H9 (cell line): ENCODE measurements at regions not wholly inside any gene's neighbourhood (a gene's known extent, or its start where the extent isn't known, plus 50 kb on each side); places are given as distances from the start of the nearest gene placed in this dataset.
A peak's percentile ranks its signal among the peaks of the same experiment; 100 is the strongest.

ENCODE experiments used
- DNase-seq: peaks from one replicate; pipeline ENCODE4 v3.0.0-alpha.2; 2017
- H2AFZ ChIP-seq: one replicate; pipeline ENCODE4 v1.6.1; 2013; ENCODE audit warnings: mild to moderate bottlenecking, low read length, control low read depth, moderate library complexity
- H2AK5ac ChIP-seq: 2 replicates; pipeline ENCODE4 v1.6.1; 2013; ENCODE audit warnings: low read length, control low read depth, mixed read lengths; ENCODE audit not compliant: insufficient read length
- H2BK120ac ChIP-seq: one replicate; pipeline ENCODE4 v1.6.1; 2013; ENCODE audit warnings: low read depth, mild to moderate bottlenecking, low read length, control low read depth, inconsistent platforms; ENCODE audit not compliant: poor library complexity, severe bottlenecking
- H2BK12ac ChIP-seq: 2 replicates; pipeline ENCODE4 v1.6.1; 2013; ENCODE audit warnings: low read length, control low read depth, mixed read lengths, low read depth; ENCODE audit not compliant: insufficient read length
- H2BK15ac ChIP-seq: 2 replicates; pipeline ENCODE4 v1.6.1; 2013; ENCODE audit warnings: low read depth, low read length, control low read depth
- H2BK20ac ChIP-seq: one replicate; pipeline ENCODE4 v1.6.1; 2013; ENCODE audit warnings: low read depth, mild to moderate bottlenecking, low read length, control low read depth, inconsistent platforms; ENCODE audit not compliant: poor library complexity, severe bottlenecking
- H2BK5ac ChIP-seq: 2 replicates; pipeline ENCODE4 v1.6.1; 2013; ENCODE audit warnings: low read length, control low read depth, mixed read lengths; ENCODE audit not compliant: insufficient read length
- H3K14ac ChIP-seq: 2 replicates; pipeline ENCODE4 v1.6.1; 2013; ENCODE audit warnings: low read length, control low read depth; ENCODE audit not compliant: insufficient read depth
- H3K18ac ChIP-seq: 2 replicates; pipeline ENCODE4 v1.6.1; 2013; ENCODE audit warnings: low read depth, mild to moderate bottlenecking, mixed read lengths, low read length, control low read depth; ENCODE audit not compliant: insufficient read length
- H3K23ac ChIP-seq: 2 replicates; pipeline ENCODE4 v1.6.1; 2013; ENCODE audit warnings: low read length, control low read depth, mixed read lengths, low read depth; ENCODE audit not compliant: insufficient read length
- H3K23me2 ChIP-seq: 2 replicates; pipeline ENCODE4 v1.6.1; 2013; ENCODE audit warnings: low read depth, mild to moderate bottlenecking, mixed read lengths, low read length, control low read depth; ENCODE audit not compliant: insufficient read length, poor library complexity, severe bottlenecking
- H3K27ac ChIP-seq: 2 replicates; pipeline ENCODE4 v1.5.1; 2013; ENCODE audit warnings: low read length, control low read depth, mixed read lengths, low read depth; ENCODE audit not compliant: insufficient read length
- H3K27me3 ChIP-seq: 2 replicates; pipeline ENCODE4 v1.6.1; 2013; ENCODE audit warnings: low read length, control low read depth, inconsistent platforms; ENCODE audit not compliant: insufficient read depth
- H3K4ac ChIP-seq: 2 replicates; pipeline ENCODE4 v1.6.1; 2013; ENCODE audit warnings: low read depth, mild to moderate bottlenecking, control low read depth, inconsistent platforms, low read length, moderate library complexity
- H3K4me1 ChIP-seq: 2 replicates; pipeline ENCODE4 v1.6.1; 2013; ENCODE audit warnings: low read length, control low read depth, inconsistent platforms; ENCODE audit not compliant: insufficient read depth
- H3K4me2 ChIP-seq: 2 replicates; pipeline ENCODE4 v1.6.1; 2013; ENCODE audit warnings: low read length, control low read depth, mixed read lengths; ENCODE audit not compliant: insufficient read length, insufficient read depth
- H3K56ac ChIP-seq: 2 replicates; pipeline ENCODE4 v1.6.1; 2013; ENCODE audit warnings: low read depth, mild to moderate bottlenecking, mixed read lengths, low read length, control low read depth; ENCODE audit not compliant: insufficient read length
- H3K79me1 ChIP-seq: 2 replicates; pipeline ENCODE4 v1.6.1; 2013; ENCODE audit warnings: low read depth, mild to moderate bottlenecking, moderate library complexity, low read length, control low read depth, inconsistent platforms; ENCODE audit not compliant: insufficient read depth, poor library complexity, severe bottlenecking
- H3K79me2 ChIP-seq: 2 replicates; pipeline ENCODE4 v1.6.1; 2013; ENCODE audit warnings: low read length, control low read depth, inconsistent platforms; ENCODE audit not compliant: insufficient read depth
- H3K9ac ChIP-seq: 2 replicates; pipeline ENCODE4 v1.6.1; 2013; ENCODE audit warnings: low read length, control low read depth, mixed read lengths; ENCODE audit not compliant: insufficient read length; ENCODE audit errors: extremely low read depth
- H3K9me3 ChIP-seq: one replicate; pipeline ENCODE4 v1.6.1; 2013; ENCODE audit warnings: low read depth, low read length, inconsistent platforms; ENCODE audit not compliant: control insufficient read depth
- H3T11ph ChIP-seq: one replicate; pipeline ENCODE4 v1.6.1; 2013; ENCODE audit warnings: mild to moderate bottlenecking, low read length, control low read depth, inconsistent platforms
- H4K20me1 ChIP-seq: one replicate; pipeline ENCODE4 v1.6.1; 2013; ENCODE audit not compliant: control insufficient read depth, insufficient read length, insufficient read depth
- H4K5ac ChIP-seq: 2 replicates; pipeline ENCODE4 v1.6.1; 2013; ENCODE audit warnings: low read depth, mild to moderate bottlenecking, mixed read lengths, low read length, control low read depth; ENCODE audit not compliant: insufficient read length
- H4K8ac ChIP-seq: replicated peaks from 2 replicates; pipeline ENCODE4 v1.6.1; 2013; ENCODE audit warnings: low read length, control low read depth, mixed read lengths, low read depth; ENCODE audit not compliant: insufficient read length
- H4K91ac ChIP-seq: 2 replicates; pipeline ENCODE4 v1.6.1; 2013; ENCODE audit warnings: low read depth, mild to moderate bottlenecking, moderate library complexity, mixed read lengths, low read length, control low read depth; ENCODE audit not compliant: insufficient read length
- H3K27ac Mint-ChIP-seq, 3 experiments: 2 replicates in 2 of 3; 3 replicates in 1 of 3; pipeline ENCODE4 v1.8.0; 2020 to 2021; ENCODE audit warnings: mixed read lengths in 3 of 3, mild to moderate bottlenecking in 1 of 3, moderate library complexity in 1 of 3
- H3K27me3 Mint-ChIP-seq: 2 replicates; pipeline ENCODE4 v1.8.0; 2021; ENCODE audit warnings: low read depth, mild to moderate bottlenecking, moderate library complexity, mixed read lengths
- H3K36me3 Mint-ChIP-seq, 3 experiments: 2 replicates in 2 of 3; 3 replicates in 1 of 3; pipeline ENCODE4 v1.8.0; 2020 to 2021; ENCODE audit warnings: low read depth in 3 of 3, mixed read lengths in 3 of 3; ENCODE audit not compliant: insufficient read depth in 1 of 3
- H3K4me1 Mint-ChIP-seq, 2 experiments: 2 replicates each; pipeline ENCODE4 v1.8.0; 2020; ENCODE audit warnings: mixed read lengths in 2 of 2
- H3K4me3 Mint-ChIP-seq, 2 experiments: 2 replicates in 1 of 2; 3 replicates in 1 of 2; pipeline ENCODE4 v1.8.0; 2020 to 2021; ENCODE audit warnings: mild to moderate bottlenecking in 2 of 2, mixed read lengths in 2 of 2, moderate library complexity in 1 of 2
- H3K9me3 Mint-ChIP-seq, 2 experiments: 2 replicates in 1 of 2; 3 replicates in 1 of 2; pipeline ENCODE4 v1.8.0; 2020; ENCODE audit warnings: mild to moderate bottlenecking in 2 of 2, mixed read lengths in 2 of 2, moderate library complexity in 1 of 2
- CTCF ChIP-seq: fragments of 200-600 bp; sonication (generic); conservative IDR thresholded peaks from 3 replicates; pipeline ENCODE4 v1.8.0; 2021; ENCODE audit warnings: antibody characterized with exemption, mild to moderate bottlenecking
- WGBS: extraction: QIAGEN DNeasy Blood & Tissue Kit; methylation state at CpG from one replicate; pipeline ENCODE4 v1.1.7; 2013; ENCODE audit warnings: missing lambda C conversion rate, low lambda C conversion rate, mixed read lengths; ENCODE audit not compliant: insufficient read length; ENCODE audit errors: extremely low coverage; 5-methylcytosine and 5-hydroxymethylcytosine counted together

- no peak overlapping the region for H3K56ac ChIP-seq
- H2BK20ac ChIP-seq = no peak overlapping the region
- no peaks in the 10 kb centered on the region; a peak in 1 of 5 replicates for H3K9me3 Mint-ChIP-seq
- H3K27me3 ChIP-seq = no peaks in the 10 kb centered on the region
- H3K23ac ChIP-seq = no peak overlapping the region
- 0 out of 7 replicates have a peak overlapping the region, but pooled peaks of 1 of the 3 experiments have one; percentile 29 for H3K27ac Mint-ChIP-seq
- WGBS = no CpG with 5 or more reads among the region's 7 CpGs
- no peak overlapping the region for H3K9ac ChIP-seq
- H2BK12ac ChIP-seq = no peak overlapping the region
- H2BK5ac ChIP-seq = no peak overlapping the region
- no peak overlapping the region for H3K27ac ChIP-seq
- no peaks in the 10 kb centered on the region for H3K36me3 Mint-ChIP-seq
- no peak overlapping the region for H2BK120ac ChIP-seq
- no peaks in the 10 kb centered on the region for H4K20me1 ChIP-seq
- no peak overlapping the region for H2AFZ ChIP-seq
- peaks cover 12 to 19% of the 10 kb centered on the region in 2 experiments; a peak in 3 of 4 replicates for H3K4me1 Mint-ChIP-seq
- peaks cover 24% of the 10 kb centered on the region for H3K27me3 Mint-ChIP-seq
- no peaks in the 10 kb centered on the region for H3K79me2 ChIP-seq
- no peak overlapping the region for H4K5ac ChIP-seq
- no peaks in the 10 kb centered on the region; the same call in 1 of the 2 replicates for H3K4me1 ChIP-seq
- no peak overlapping the region for H4K91ac ChIP-seq
- no peaks in the 10 kb centered on the region for H3K9me3 ChIP-seq
- DNase-seq = no peak
- H3T11ph ChIP-seq = no peak overlapping the region
- H3K18ac ChIP-seq = no peak overlapping the region
- H3K4me2 ChIP-seq = no peak overlapping the region
- no peak overlapping the region for H2BK15ac ChIP-seq
- H3K23me2 ChIP-seq = no peaks in the 10 kb centered on the region
- H4K8ac ChIP-seq = no peak overlapping the region
- no peak overlapping the region for H3K14ac ChIP-seq
- no peaks in the 10 kb centered on the region for H3K79me1 ChIP-seq
- no peak overlapping the region for H3K4ac ChIP-seq
- H3K4me3 Mint-ChIP-seq = no peak overlapping the region
- H2AK5ac ChIP-seq = no peak overlapping the region
- TF ChIP-seq CTCF = no peak
Observed at GRCh38 chr1:5312293-5312674, 657.9 kb downstream of the AJAP1 start.
